ENCODE measurements at regions not wholly inside any gene's neighbourhood (a gene's known extent, or its start where the extent isn't known, plus 50 kb on each side); places are given as distances from the start of the nearest gene placed in this dataset.

DNA sequence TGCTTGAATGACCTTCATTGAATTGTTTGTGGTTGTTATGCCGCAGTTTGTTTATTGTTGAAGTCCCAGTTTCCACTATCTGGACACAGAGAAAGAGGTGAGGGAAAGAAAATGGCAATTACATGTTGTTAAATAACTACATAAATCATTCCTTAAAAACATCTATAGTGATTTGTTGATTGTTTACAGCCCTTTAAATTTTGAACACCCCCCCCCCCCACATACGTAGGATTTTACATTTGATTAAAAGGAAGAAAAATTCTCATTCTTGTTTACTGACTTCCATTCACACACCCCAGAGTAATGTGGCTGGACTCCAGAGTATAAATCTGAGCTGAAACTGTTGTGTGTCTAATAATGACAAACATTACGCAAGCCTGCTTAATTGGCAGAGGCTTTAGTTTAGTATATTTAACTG is 87.1 kb upstream of the FAM174A start:
- TF ChIP-seq, protein P1, sequence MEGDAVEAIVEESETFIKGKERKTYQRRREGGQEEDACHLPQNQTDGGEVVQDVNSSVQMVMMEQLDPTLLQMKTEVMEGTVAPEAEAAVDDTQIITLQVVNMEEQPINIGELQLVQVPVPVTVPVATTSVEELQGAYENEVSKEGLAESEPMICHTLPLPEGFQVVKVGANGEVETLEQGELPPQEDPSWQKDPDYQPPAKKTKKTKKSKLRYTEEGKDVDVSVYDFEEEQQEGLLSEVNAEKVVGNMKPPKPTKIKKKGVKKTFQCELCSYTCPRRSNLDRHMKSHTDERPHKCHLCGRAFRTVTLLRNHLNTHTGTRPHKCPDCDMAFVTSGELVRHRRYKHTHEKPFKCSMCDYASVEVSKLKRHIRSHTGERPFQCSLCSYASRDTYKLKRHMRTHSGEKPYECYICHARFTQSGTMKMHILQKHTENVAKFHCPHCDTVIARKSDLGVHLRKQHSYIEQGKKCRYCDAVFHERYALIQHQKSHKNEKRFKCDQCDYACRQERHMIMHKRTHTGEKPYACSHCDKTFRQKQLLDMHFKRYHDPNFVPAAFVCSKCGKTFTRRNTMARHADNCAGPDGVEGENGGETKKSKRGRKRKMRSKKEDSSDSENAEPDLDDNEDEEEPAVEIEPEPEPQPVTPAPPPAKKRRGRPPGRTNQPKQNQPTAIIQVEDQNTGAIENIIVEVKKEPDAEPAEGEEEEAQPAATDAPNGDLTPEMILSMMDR (conservative IDR thresholded peaks at IDR 0.05) = no peak
- no peak for TF ChIP-seq ZFX (IDR thresholded peaks at IDR 0.05)

Data from C4-2B (cell line).